Esophagus squamous epithelium (tissue), 5 donors: ENCODE measurements at regions not wholly inside any gene's neighbourhood (a gene's known extent, or its start where the extent isn't known, plus 50 kb on each side); places are given as distances from the start of the nearest gene placed in this dataset.
"Not testable (repeated sequence)": the region's sequence is repeated elsewhere in the genome, so short reads cannot be mapped to it uniquely, and the experiment has no call there.

Source experiments
- DNase-seq: peaks from one replicate; lab custom pipeline; 2025; lab: John Stamatoyannopoulos, UW
- H3K27ac ChIP-seq, 4 donors: fragments of 200-600 bp; sonication (generic); one replicate each; pipeline ENCODE4 v1.5.1; 2016 to 2019; ENCODE audit warnings: mild to moderate bottlenecking in 1 of 4
- H3K27me3 ChIP-seq, 4 donors: fragments of 200-600 bp; sonication (generic); 1 replicate in 3 of 4; 2 replicates in 1 of 4; pipeline versions ENCODE4 v1.5.1 to v1.6.0; 2017 to 2021; ENCODE audit warnings: antibody characterized with exemption in 1 of 4
- H3K36me3 ChIP-seq, 3 donors: fragments of 200-600 bp; sonication (generic); one replicate each; pipeline ENCODE4 v1.5.1; 2016 to 2019
- H3K4me1 ChIP-seq, 3 donors: fragments of 200-600 bp; sonication (generic); one replicate each; pipeline ENCODE4 v1.5.1; 2017 to 2019
- H3K4me3 ChIP-seq, 4 donors: fragments of 200-600 bp; sonication (generic); 1 replicate in 3 of 4; 2 replicates in 1 of 4; pipeline ENCODE4 v1.5.1; 2016 to 2019; ENCODE audit warnings: mild to moderate bottlenecking in 2 of 4, moderate library complexity in 1 of 4
- H3K9me3 ChIP-seq, 3 donors: fragments of 200-600 bp; sonication (generic); one replicate each; pipeline ENCODE4 v1.5.1; 2016 to 2019
- POLR2A ChIP-seq, 4 donors: fragments of 450-650 bp; IDR thresholded peaks; one replicate each; pipeline ENCODE4 v1.6.1; 2017; ENCODE audit warnings: antibody characterized with exemption in 4 of 4, mild to moderate bottlenecking in 4 of 4, moderate library complexity in 3 of 4
- WGBS, 2 donors: methylation state at CpG; one replicate each; pipeline ENCODE4 v1.1.5; 2018; 5-methylcytosine and 5-hydroxymethylcytosine counted together
- intact Hi-C: fragments of 100-400 bp; cut with DNase I; formaldehyde crosslinking; loops from one replicate; pipeline ENCODE4 v1.15.0; 2022
- donor health status: DM: yes; HTN: yes; CAD: no.

DNA sequence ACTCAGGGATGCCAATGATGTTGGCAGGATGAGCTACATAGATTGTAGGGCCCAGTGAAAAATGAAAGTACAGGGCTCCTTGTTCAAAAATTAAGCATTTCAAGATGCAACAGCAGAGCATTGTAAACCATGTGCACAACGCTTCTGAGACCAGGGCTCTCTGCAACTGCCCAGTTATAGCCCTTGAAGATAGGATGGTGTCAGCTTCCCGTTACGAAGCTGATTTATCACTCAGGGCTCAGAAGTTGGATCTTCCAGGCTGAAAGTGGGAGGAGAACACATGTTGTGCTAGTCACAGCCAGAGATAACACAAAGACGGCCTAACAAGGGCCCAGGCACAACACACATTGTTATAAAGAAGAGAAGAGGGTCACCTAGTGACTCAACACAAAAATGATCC lies 466.7 kb downstream of the TUBA3C start:
- WGBS, 2 donors, result 45 to 53% methylated on average over 4 of the region's 4 CpGs
- Histone ChIP-seq H3K4me1 (no peaks in the 10 kb centered on the region), H3K9me3 (no peaks in the 10 kb centered on the region), H3K36me3 (no peaks in the 10 kb centered on the region), H3K4me3 (no peak overlapping the region), H3K27ac (no peak overlapping the region), H3K27me3 (no peaks in the 10 kb centered on the region)
- intact Hi-C loops, result no loop called here
- no peak for TF ChIP-seq POLR2A (IDR thresholded peaks at IDR 0.05)
- no peak for DNase-seq

DNA sequence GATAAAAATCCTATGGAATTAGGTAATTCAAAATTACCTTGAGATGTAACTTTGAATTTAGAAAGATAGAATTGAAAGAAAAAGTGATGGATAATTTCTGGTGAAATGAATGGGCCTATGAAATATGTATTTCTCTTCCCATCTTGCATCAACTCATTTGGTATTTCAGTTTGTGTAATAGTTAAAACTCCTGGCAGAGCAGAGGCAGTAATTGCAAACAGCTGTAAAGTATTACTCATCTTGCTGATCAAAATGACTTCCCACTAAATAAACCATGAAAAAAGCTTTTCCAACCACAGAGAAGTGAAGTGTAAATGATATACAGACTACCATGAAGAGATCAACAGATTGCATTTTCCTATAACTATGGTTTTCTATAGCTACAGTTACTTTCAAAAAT lies 471.0 kb downstream of the TUBA3C start:
- intact Hi-C loops, DNase-seq, H3K9me3 ChIP-seq, H3K27ac ChIP-seq, H3K36me3 ChIP-seq, H3K27me3 ChIP-seq, H3K4me3 ChIP-seq, H3K4me1 ChIP-seq: not testable (repeated sequence)

GRCh38 chr13:18706538-18706937 lies 475.1 kb downstream of the TUBA3C start:
- H3K27ac ChIP-seq, H3K4me1 ChIP-seq, DNase-seq, H3K27me3 ChIP-seq, H3K36me3 ChIP-seq, intact Hi-C loops, H3K9me3 ChIP-seq, H3K4me3 ChIP-seq: not testable (repeated sequence)
- WGBS, 2 donors, result 64 to 79% methylated on average over 3 of the region's 4 CpGs

- H3K4me1 ChIP-seq, intact Hi-C loops, H3K9me3 ChIP-seq, H3K27ac ChIP-seq, DNase-seq, H3K36me3 ChIP-seq, H3K4me3 ChIP-seq, H3K27me3 ChIP-seq: not testable (repeated sequence)
- 48 to 49% methylated on average over 7 to 8 of the region's 8 CpGs for WGBS, 2 donors
Observed at GRCh38 chr13:18702464-18703247, 479.0 kb downstream of the TUBA3C start.

DNA sequence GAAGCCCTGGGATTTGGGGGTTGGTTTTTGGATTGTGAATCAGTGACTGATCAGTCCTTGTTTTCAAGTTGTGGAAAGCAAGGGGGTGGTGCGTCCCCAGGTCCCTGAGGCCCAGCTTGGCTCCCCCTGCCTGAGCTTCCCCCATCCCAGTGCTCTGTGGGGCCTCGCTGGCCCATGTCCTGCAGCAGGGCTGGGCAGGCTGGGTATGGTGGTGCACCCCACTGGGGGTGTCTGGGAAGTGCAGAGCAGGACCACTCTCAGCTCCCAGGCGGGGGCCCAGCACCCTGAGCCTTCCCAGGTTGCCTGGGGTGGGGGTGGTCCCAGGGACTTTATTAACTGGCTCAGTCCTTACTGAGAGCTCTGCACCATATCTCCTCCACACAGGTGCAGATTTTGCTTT lies 483.3 kb downstream of the TUBA3C start:
- 50% methylated on average over 1 of the region's 3 CpGs; no CpG with 5 or more reads in 1 of the 2 donors for WGBS, 2 donors
- DNase-seq, H3K27me3 ChIP-seq, H3K4me1 ChIP-seq, H3K9me3 ChIP-seq, H3K36me3 ChIP-seq, intact Hi-C loops, H3K4me3 ChIP-seq, H3K27ac ChIP-seq: not testable (repeated sequence)

DNA sequence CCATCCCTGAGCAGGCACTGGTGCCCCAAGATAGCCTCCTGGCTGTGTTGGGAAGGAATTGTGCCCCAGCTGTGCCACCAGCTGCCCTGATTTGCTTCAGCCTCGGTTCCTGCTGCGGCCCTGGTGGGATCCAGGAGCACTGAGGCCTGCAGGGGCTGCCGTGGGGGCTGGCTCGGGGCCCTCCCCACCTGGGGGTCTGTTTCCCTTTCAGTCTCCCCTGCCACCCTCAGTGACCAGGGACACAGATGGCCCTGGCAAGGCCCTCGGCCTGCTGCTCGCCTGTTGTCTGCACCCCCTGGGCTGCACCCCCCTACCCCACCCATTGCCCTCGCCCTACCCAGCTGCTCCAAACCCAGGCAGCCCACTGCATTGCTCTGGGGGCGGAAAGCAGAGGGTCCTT lies 483.8 kb downstream of the TUBA3C start:
- H3K27ac ChIP-seq, DNase-seq, H3K27me3 ChIP-seq, intact Hi-C loops, H3K4me1 ChIP-seq, H3K4me3 ChIP-seq, H3K9me3 ChIP-seq, H3K36me3 ChIP-seq: not testable (repeated sequence)
- 59% methylated on average over 3 of the region's 8 CpGs; no CpG with 5 or more reads in 1 of the 2 donors for WGBS, 2 donors

GRCh38 chr13:18697221-18697620 lies 484.4 kb downstream of the TUBA3C start:
- H3K4me1 ChIP-seq, DNase-seq, H3K4me3 ChIP-seq, H3K27ac ChIP-seq, H3K27me3 ChIP-seq, H3K9me3 ChIP-seq, intact Hi-C loops, H3K36me3 ChIP-seq: not testable (repeated sequence)
- 83% methylated on average over 11 to 16 of the region's 21 CpGs for WGBS, 2 donors

DNA sequence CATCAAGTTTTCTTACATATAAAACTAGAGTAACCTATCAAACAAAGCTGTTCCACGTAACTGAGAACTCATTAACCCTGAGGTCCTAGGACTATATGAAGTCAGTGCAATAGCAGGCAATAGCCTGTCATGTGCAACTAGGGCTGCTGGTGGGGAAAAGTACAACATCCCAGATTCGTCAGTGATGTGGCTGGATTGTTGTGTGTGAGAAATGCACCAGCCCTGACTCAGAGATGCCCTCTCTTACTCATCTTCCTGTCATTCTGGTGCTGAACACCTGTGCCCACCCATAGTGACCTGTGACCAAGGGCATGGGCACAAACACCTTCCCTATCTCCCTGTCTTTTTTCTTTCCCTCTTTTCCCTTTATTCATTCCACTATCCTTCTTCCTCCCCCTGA lies 504.2 kb downstream of the TUBA3C start:
- DNase-seq, H3K27me3 ChIP-seq, H3K4me1 ChIP-seq, H3K36me3 ChIP-seq, H3K27ac ChIP-seq, H3K4me3 ChIP-seq, intact Hi-C loops, H3K9me3 ChIP-seq: not testable (repeated sequence)
- 32 to 44% methylated on average over 2 of the region's 2 CpGs for WGBS, 2 donors

DNA sequence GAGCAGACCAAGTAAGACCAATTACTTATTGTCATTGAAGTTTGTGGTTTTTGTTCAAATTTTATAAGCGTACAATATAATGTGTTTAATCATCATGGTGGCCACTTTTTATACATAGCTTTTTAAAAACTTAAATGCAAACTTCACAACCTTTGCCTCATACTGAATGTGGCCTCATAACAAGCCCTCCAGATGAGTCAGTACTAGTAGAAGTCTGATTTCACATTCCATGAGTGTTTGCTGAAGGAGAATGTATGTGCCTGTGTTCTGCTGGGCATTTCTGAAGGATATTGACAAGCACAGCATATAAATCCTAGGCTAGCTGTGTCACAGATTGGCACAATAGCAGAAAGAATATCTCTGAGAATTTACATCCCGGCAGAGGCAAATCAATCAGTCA lies 506.4 kb downstream of the TUBA3C start:
- WGBS, 2 donors, result 54 to 59% methylated on average over 1 to 2 of the region's 2 CpGs
- H3K4me3 ChIP-seq, H3K4me1 ChIP-seq, intact Hi-C loops, H3K27ac ChIP-seq, H3K27me3 ChIP-seq, H3K36me3 ChIP-seq, DNase-seq, H3K9me3 ChIP-seq: not testable (repeated sequence)

GRCh38 chr13:18673794-18674193 lies 507.8 kb downstream of the TUBA3C start:
- no CpG with 5 or more reads among the region's 33 CpGs for WGBS, 2 donors
- DNase-seq, H3K4me3 ChIP-seq, H3K36me3 ChIP-seq, H3K27me3 ChIP-seq, intact Hi-C loops, H3K27ac ChIP-seq, H3K4me1 ChIP-seq, H3K9me3 ChIP-seq: not testable (repeated sequence)

GRCh38 chr13:18666585-18666984 lies 515.0 kb downstream of the TUBA3C start:
- H3K27ac ChIP-seq, H3K36me3 ChIP-seq, H3K4me3 ChIP-seq, DNase-seq, H3K9me3 ChIP-seq, H3K27me3 ChIP-seq, H3K4me1 ChIP-seq, intact Hi-C loops: not testable (repeated sequence)
- WGBS, 2 donors, result 93% methylated on average over 3 of the region's 16 CpGs; no CpG with 5 or more reads in 1 of the 2 donors

GRCh38 chr13:18665716-18666115 lies 515.9 kb downstream of the TUBA3C start:
- H3K9me3 ChIP-seq, DNase-seq, H3K27ac ChIP-seq, H3K4me3 ChIP-seq, H3K4me1 ChIP-seq, H3K36me3 ChIP-seq, H3K27me3 ChIP-seq, intact Hi-C loops: not testable (repeated sequence)
- 85 to 88% methylated on average over 2 to 3 of the region's 16 CpGs for WGBS, 2 donors

DNA sequence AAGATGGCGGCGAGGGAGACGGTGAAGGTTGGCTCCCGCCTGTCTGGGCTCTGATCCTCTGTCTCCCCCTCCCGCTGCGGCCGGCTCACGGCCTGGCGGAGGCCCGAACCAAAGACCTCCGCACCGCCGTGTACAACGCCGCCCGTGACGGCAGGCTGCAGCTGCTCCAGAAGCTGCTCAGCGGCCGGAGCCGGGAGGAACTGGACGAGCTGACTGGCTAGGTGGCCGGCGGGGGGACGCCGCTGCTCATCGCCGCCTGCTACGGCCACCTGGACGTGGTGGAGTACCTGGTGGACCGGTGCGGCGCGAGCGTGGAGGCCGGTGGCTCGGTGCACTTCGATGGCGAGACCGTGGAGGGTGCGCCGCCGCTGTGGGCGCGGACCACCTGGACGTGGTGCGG lies 516.5 kb downstream of the TUBA3C start:
- H3K4me3 ChIP-seq, H3K27me3 ChIP-seq, DNase-seq, H3K36me3 ChIP-seq, H3K4me1 ChIP-seq, H3K9me3 ChIP-seq, intact Hi-C loops, H3K27ac ChIP-seq: not testable (repeated sequence)
- WGBS, 2 donors, result no CpG with 5 or more reads among the region's 46 CpGs
